SU-DHL-6 (cell line): ENCODE measurements at regions not wholly inside any gene's neighbourhood (a gene's known extent, or its start where the extent isn't known, plus 50 kb on each side); places are given as distances from the start of the nearest gene placed in this dataset.

Source experiments
- CTCF ChIP-seq: fragments of 200-600 bp; sonication (generic); IDR thresholded peaks from one replicate; pipeline ENCODE4 v1.5.1; 2017; ENCODE audit warnings: antibody characterized with exemption, mild to moderate bottlenecking, low read length, moderate library complexity; ENCODE audit not compliant: insufficient read depth, poor library complexity, severe bottlenecking
- EZH2phosphoT487 ChIP-seq: fragments of 200-600 bp; sonication (generic), shearing (Covaris generic); conservative IDR thresholded peaks from 2 replicates; pipeline ENCODE4 v1.6.1; 2018; ENCODE audit warnings: mild to moderate bottlenecking, antibody characterized with exemption, low read length, moderate library complexity, mixed read lengths

GRCh38 chr16:86344881-86345280 is 165.4 kb upstream of the FOXF1 start:
- TF ChIP-seq CTCF (no peak), EZH2phosphoT487 (no peak)
